Left ventricle myocardium inferior (tissue), 1 donor: ENCODE measurements at regions not wholly inside any gene's neighbourhood (a gene's known extent, or its start where the extent isn't known, plus 50 kb on each side); places are given as distances from the start of the nearest gene placed in this dataset.

ENCODE experiments used
- DNase-seq: peaks from one replicate; pipeline ENCODE4 v3.0.0-alpha.2; 2020
- H3K27ac ChIP-seq: fragments of 200-600 bp; replicated peaks from 2 replicates; pipeline ENCODE4 v1.8.0; 2021
- H3K27me3 ChIP-seq: fragments of 200-600 bp; 2 replicates; pipeline ENCODE4 v1.8.0; 2021; ENCODE audit warnings: low read depth
- H3K36me3 ChIP-seq: fragments of 200-600 bp; 2 replicates; pipeline ENCODE4 v1.8.0; 2021
- H3K4me1 ChIP-seq: fragments of 200-600 bp; 2 replicates; pipeline ENCODE4 v1.8.0; 2021
- H3K4me3 ChIP-seq: fragments of 200-600 bp; 2 replicates; pipeline ENCODE4 v1.8.0; 2021; ENCODE audit warnings: mild to moderate bottlenecking, moderate library complexity
- H3K9me3 ChIP-seq: fragments of 200-600 bp; replicated peaks from 2 replicates; pipeline ENCODE4 v1.8.0; 2021
- CTCF ChIP-seq: fragments of 200-600 bp; IDR thresholded peaks from 2 replicates; pipeline ENCODE4 v1.8.0; 2021; ENCODE audit warnings: antibody characterized with exemption, mild to moderate bottlenecking, borderline replicate concordance
- intact Hi-C: fragments of 100-400 bp; cut with micrococcal nuclease; formaldehyde crosslinking; loops from one replicate; pipeline ENCODE4 v1.11.0; 2022
- donor health status: DM: no; HTN: yes; CAD: no; lungs with severe emphysema.

- H3K4me3 ChIP-seq: no peak overlapping the region
- H3K27me3 ChIP-seq: peaks cover 19% of the 10 kb centered on the region
- no peaks in the 10 kb centered on the region for H3K4me1 ChIP-seq
- no peak overlapping the region for H3K27ac ChIP-seq
- no peak for DNase-seq
- no peaks in the 10 kb centered on the region for H3K9me3 ChIP-seq
- H3K36me3 ChIP-seq: no peaks in the 10 kb centered on the region
- no peak for TF ChIP-seq CTCF
- intact Hi-C loops: no loop called here
Observed at GRCh38 chr3:11903447-11903846, 56.8 kb upstream of the TAMM41 start.

- Histone ChIP-seq H3K36me3 (no peaks in the 10 kb centered on the region), H3K4me1 (no peaks in the 10 kb centered on the region), H3K27ac (no peak overlapping the region), H3K4me3 (no peak overlapping the region), H3K27me3 (peaks cover 12% of the 10 kb centered on the region), H3K9me3 (no peaks in the 10 kb centered on the region)
- intact Hi-C loops: no loop called here
- no peak for TF ChIP-seq CTCF
- DNase-seq: no peak
Observed at GRCh38 chr3:11904157-11904556, 57.5 kb upstream of the TAMM41 start.

DNA sequence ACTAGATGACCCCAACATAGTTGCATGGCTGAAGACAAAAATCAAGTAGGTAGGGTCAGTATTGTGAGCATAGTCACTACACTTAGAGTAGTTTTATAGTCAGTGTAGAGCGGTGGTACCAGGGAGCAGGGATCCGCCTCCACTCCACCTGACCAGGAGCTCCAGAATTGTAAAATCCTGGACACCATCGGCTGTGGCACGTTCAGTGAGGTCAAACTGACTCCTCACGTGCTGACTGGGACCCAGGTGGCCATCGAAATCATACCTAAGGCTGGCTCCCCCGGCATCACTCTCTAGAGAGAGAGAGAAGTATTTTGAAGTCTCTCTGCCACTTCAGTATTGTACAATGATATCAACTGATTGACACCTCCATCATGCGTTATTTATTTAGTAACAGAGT is 59.7 kb upstream of the TAMM41 start:
- Histone ChIP-seq H3K36me3 (no peaks in the 10 kb centered on the region), H3K9me3 (no peaks in the 10 kb centered on the region), H3K4me1 (no peaks in the 10 kb centered on the region), H3K27me3 (peaks cover 27% of the 10 kb centered on the region), H3K27ac (no peak overlapping the region), H3K4me3 (no peak overlapping the region)
- TF ChIP-seq CTCF: no peak
- intact Hi-C loops: no loop called here
- DNase-seq: no peak

DNA sequence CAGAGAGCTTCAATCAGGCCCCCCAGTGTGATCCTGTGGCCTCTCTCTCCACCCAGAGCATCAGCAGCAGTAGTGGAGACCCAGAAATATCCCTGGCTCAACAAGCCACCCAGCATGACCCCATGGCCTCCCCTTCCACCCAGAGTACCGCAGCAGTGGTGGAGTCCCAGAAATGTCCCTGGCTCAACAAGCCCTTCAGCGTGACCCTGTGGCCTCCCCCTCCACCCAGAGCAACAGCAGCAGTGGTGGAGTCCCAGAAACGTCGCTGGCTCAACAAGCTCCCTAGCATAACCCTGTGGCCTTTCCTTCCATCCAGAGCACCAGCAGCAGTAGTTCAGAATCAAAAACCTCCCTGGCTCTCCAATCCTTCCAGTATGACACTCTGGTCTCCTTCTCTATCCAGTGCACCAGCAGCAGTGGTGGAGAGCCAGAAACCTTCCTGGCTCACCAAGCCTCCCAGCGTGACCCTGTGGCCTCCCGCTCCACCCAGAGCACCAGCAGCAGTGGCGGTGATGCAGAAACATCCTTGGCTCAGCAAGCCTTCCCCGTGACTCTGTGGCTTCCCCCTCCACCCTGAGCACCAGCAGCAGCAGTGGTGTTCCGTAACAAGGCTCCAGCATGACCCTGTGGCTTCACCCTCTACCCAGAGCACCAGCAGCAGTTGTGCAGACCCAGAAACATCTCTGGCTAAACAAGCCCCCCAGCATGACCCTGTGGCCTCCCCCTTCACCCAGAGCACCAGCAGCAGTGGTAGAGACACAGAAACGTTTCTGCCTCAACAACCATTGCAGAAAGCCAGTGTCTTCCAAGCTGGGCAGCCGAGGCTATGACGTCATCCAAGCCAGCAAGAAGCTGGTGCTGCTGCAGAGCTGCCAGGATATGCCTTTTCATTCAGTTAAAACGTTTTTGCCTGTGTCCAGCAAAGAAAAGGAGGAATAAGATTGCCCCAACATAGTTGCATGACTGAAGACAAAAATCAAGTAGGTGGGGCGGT is 61.3 kb upstream of the TAMM41 start:
- intact Hi-C loops: no loop called here
- H3K4me1 ChIP-seq: no peaks in the 10 kb centered on the region
- DNase-seq: no peak

More for the DNA sequence above, 61.3 kb upstream of the TAMM41 start:
- H3K27ac ChIP-seq: no peak overlapping the region
- peaks cover 28% of the 10 kb centered on the region for H3K27me3 ChIP-seq
- no peaks in the 10 kb centered on the region for H3K36me3 ChIP-seq
- H3K4me3 ChIP-seq: no peak overlapping the region
- TF ChIP-seq CTCF: no peak
- no peaks in the 10 kb centered on the region for H3K9me3 ChIP-seq
